ENCODE measurements at regions not wholly inside any gene's neighbourhood (a gene's known extent, or its start where the extent isn't known, plus 50 kb on each side); places are given as distances from the start of the nearest gene placed in this dataset.

- TF ChIP-seq CTCF (conservative IDR thresholded peaks at IDR 0.05; ENCODE audit: low read depth in 2 of 2) (no peak), ZNF331 (CRISPR knock-in tag; IDR thresholded peaks at IDR 0.05; ENCODE audit: low read depth) (no peak), JUNB (IDR thresholded peaks at IDR 0.05; ENCODE audit: unreplicated experiment) (no peak), CREB1 (CRISPR knock-in tag; IDR thresholded peaks at IDR 0.05; ENCODE audit: low read depth) (no peak), EZH2 (IDR thresholded peaks at IDR 0.05; ENCODE audit: low read depth, unreplicated experiment) (no peak), POLR2AphosphoS5 (IDR thresholded peaks at IDR 0.05; ENCODE audit: low read depth) (no peak)
- no peak overlapping the region for H2AFZ ChIP-seq
- no peaks in the 10 kb centered on the region for H3K27me3 ChIP-seq (ENCODE audit: insufficient read depth)
- Mint-ChIP-seq H3K4me3 (no peak overlapping the region), H3K36me3 (ENCODE audit: low read depth) (peaks cover 6% of the 10 kb centered on the region; the same call in 2 of the 3 replicates), H3K27me3 (ENCODE audit: insufficient read depth, low read depth, poor library complexity) (peaks cover 3% of the 10 kb centered on the region), H3K27ac (no peak overlapping the region), H3K9me3 (peaks cover 6% of the 10 kb centered on the region), H3K4me1 (peaks cover 16% of the 10 kb centered on the region)
- no peak for ATAC-seq
- no peak overlapping the region for H3K27ac ChIP-seq (ENCODE audit: low read depth)
- no peaks in the 10 kb centered on the region for H3K79me2 ChIP-seq (replicated peaks; ENCODE audit: insufficient read depth)
- H4K20me1 ChIP-seq (replicated peaks; ENCODE audit: insufficient read depth) = no peaks in the 10 kb centered on the region
- H3K4me2 ChIP-seq = no peak overlapping the region
- peaks cover 12% of the 10 kb centered on the region; the same call in 1 of the 2 replicates for H3K4me1 ChIP-seq (ENCODE audit: insufficient read depth)
- no peak for DNase-seq (ENCODE audit: low spot score)
- no peaks in the 10 kb centered on the region for H3K36me3 ChIP-seq (ENCODE audit: insufficient read depth)
- H3F3A ChIP-seq (replicated peaks; ENCODE audit: low read depth) = no peaks in the 10 kb centered on the region
- H3K9me2 ChIP-seq (ENCODE audit: insufficient read depth) = no peaks in the 10 kb centered on the region
- no peak overlapping the region for H3K4me3 ChIP-seq
Observed at GRCh38 chr2:196530910-196531309, 108.6 kb upstream of the CCDC150 start.

GRCh38 chr2:196533772-196534397 lies 105.6 kb upstream of the CCDC150 start:
- Mint-ChIP-seq H3K27ac (no peak overlapping the region), H3K27me3 (ENCODE audit: insufficient read depth, low read depth, poor library complexity) (no peaks in the 10 kb centered on the region), H3K9me3 (no peaks in the 10 kb centered on the region; the same call in 2 of the 3 replicates), H3K36me3 (ENCODE audit: low read depth) (no peaks in the 10 kb centered on the region), H3K4me3 (no peak overlapping the region), H3K4me1 (peaks cover 10% of the 10 kb centered on the region; the same call in 2 of the 3 replicates)
- no peaks in the 10 kb centered on the region for H3K36me3 ChIP-seq (ENCODE audit: insufficient read depth)
- H3K9me2 ChIP-seq (ENCODE audit: insufficient read depth) = no peaks in the 10 kb centered on the region
- TF ChIP-seq JUNB (IDR thresholded peaks at IDR 0.05; ENCODE audit: unreplicated experiment) (no peak), EZH2phosphoT487 (IDR thresholded peaks at IDR 0.05; ENCODE audit: unreplicated experiment) (no peak), STAT1 (IDR thresholded peaks at IDR 0.05; ENCODE audit: unreplicated experiment) (no peak), REST (IDR thresholded peaks at IDR 0.05; ENCODE audit: unreplicated experiment) (no peak)
- no peak overlapping the region for H3K27ac ChIP-seq (ENCODE audit: low read depth)
- H3K4me2 ChIP-seq = no peak overlapping the region
- ATAC-seq (no peak), DNase-seq (ENCODE audit: low spot score) (no peak)
- H3F3A ChIP-seq (replicated peaks; ENCODE audit: low read depth) = no peaks in the 10 kb centered on the region
- no peaks in the 10 kb centered on the region for H3K27me3 ChIP-seq (ENCODE audit: insufficient read depth)
- no peaks in the 10 kb centered on the region for H3K79me2 ChIP-seq (replicated peaks; ENCODE audit: insufficient read depth)
- peaks cover 5% of the 10 kb centered on the region; the same call in 1 of the 2 replicates for H3K4me1 ChIP-seq (ENCODE audit: insufficient read depth)
- H4K20me1 ChIP-seq (replicated peaks; ENCODE audit: insufficient read depth) = no peaks in the 10 kb centered on the region
- no peak overlapping the region for H2AFZ ChIP-seq
- H3K4me3 ChIP-seq = no peak overlapping the region

Data from GM23338 (cell line).